Heart left ventricle (tissue), 16 donors: ENCODE measurements at regions not wholly inside any gene's neighbourhood (a gene's known extent, or its start where the extent isn't known, plus 50 kb on each side); places are given as distances from the start of the nearest gene placed in this dataset.

Experiments
- ATAC-seq, 4 donors: fragments of 200-7000 bp; cut with Tn5 transposase; one replicate each; pipeline ENCODE4 v1.9.1; 2020 to 2022; ENCODE audit warnings: moderate library complexity in 4 of 4, mild to moderate bottlenecking in 3 of 4, moderate number of reproducible peaks in 1 of 4
- DNase-seq, 5 donors: peaks; one replicate each; pipeline ENCODE4 v3.0.0-alpha.2; 2020
- H3K27ac ChIP-seq, 12 donors: fragments of 200-600 bp; sonication (generic) in 4 of 12; one replicate each; pipeline versions ENCODE4 v1.5.0 to v1.8.0; 2016 to 2022; ENCODE audit warnings: mild to moderate bottlenecking in 2 of 12
- H3K27me3 ChIP-seq, 9 donors: fragments of 200-600 bp; sonication (generic) in 2 of 9; one replicate each; pipeline versions ENCODE4 v1.5.1 to v1.8.0; 2016 to 2022; ENCODE audit warnings: mild to moderate bottlenecking in 3 of 9
- H3K36me3 ChIP-seq, 9 donors: fragments of 200-600 bp; sonication (generic) in 2 of 9; one replicate each; pipeline versions ENCODE4 v1.5.0 to v1.8.0; 2018 to 2022; ENCODE audit warnings: mild to moderate bottlenecking in 2 of 9
- H3K4me1 ChIP-seq, 12 donors: fragments of 200-600 bp; sonication (generic) in 4 of 12; one replicate each; pipeline versions ENCODE4 v1.5.0 to v1.8.0; 2016 to 2022; ENCODE audit warnings: mild to moderate bottlenecking in 3 of 12
- H3K4me3 ChIP-seq, 12 donors: fragments of 200-600 bp; sonication (generic) in 4 of 12; one replicate each; pipeline versions ENCODE4 v1.5.0 to v1.8.0; 2017 to 2022; ENCODE audit warnings: mild to moderate bottlenecking in 9 of 12, moderate library complexity in 4 of 12
- H3K9me3 ChIP-seq, 12 donors: fragments of 200-600 bp; sonication (generic) in 4 of 12; one replicate each; pipeline versions ENCODE4 v1.5.0 to v1.8.0; 2016 to 2022; ENCODE audit warnings: mild to moderate bottlenecking in 1 of 12
- CTCF ChIP-seq, 12 donors: fragments of 200-600 bp; sonication (generic) in 4 of 12; IDR thresholded peaks; one replicate each; pipeline versions ENCODE4 v1.5.0 to v1.8.0; 2018 to 2022; ENCODE audit warnings: antibody characterized with exemption in 12 of 12, mild to moderate bottlenecking in 5 of 12
- POLR2A ChIP-seq, 2 donors: fragments of 450-650 bp; IDR thresholded peaks; one replicate each; pipeline ENCODE4 v1.6.1; 2017; ENCODE audit warnings: antibody characterized with exemption in 2 of 2, mild to moderate bottlenecking in 2 of 2, moderate library complexity in 2 of 2
- WGBS, 4 donors: extraction: QIAGEN DNeasy Blood & Tissue Kit in 2 of 4; methylation state at CpG; one replicate each; pipeline versions ENCODE4 v1.1.5 to v1.1.7; 2013 to 2018; 5-methylcytosine and 5-hydroxymethylcytosine counted together
- intact Hi-C, 10 donors: fragments of 100-400 bp; cut with DNase I; formaldehyde crosslinking; loops; one replicate each; pipeline versions ENCODE4 v1.11.1 to v1.14.2; 2022
- donor health status: ischemic (EF 13 %, LVEDD 7.1; RV severe dilation, severe dysfunction).
- donor health status: healthy with polysubstance abuse.
- donor health status: DM: no; HTN: yes; CAD: no.
- donor health status: DM: no; HTN: no; CAD: no.
- donor health status: ischemic (EF 25% LVEDD 6.9; RV normal size, moderate dysfunction).
- donor health status: ischemic (EF 25% LVEDD 5.7; RV mildly dilated, moderate dysfunction).
- donor health status: healthy.
- donor health status: DM: yes; HTN: yes; CAD: no.
- donor health status: ischemic (EF 35%, LVEDD 5.7; RV mildly dilated, moderate dysfunction).
- donor health status: nonischemic (EF 11% LVEDD 7.7; RV severe dilation, severe dysfunction).
- donor health status: DM: yes; HTN: yes; CAD: no.
- donor health status: PGD.
- donor health status: ischemic (EF 29% LVEDD 5.4; RV normal size, mild dysfunction).
- donor health status: nonischemic (EF 23%, LVEDD 6.1; RV moderate dilation, normal function).

DNA sequence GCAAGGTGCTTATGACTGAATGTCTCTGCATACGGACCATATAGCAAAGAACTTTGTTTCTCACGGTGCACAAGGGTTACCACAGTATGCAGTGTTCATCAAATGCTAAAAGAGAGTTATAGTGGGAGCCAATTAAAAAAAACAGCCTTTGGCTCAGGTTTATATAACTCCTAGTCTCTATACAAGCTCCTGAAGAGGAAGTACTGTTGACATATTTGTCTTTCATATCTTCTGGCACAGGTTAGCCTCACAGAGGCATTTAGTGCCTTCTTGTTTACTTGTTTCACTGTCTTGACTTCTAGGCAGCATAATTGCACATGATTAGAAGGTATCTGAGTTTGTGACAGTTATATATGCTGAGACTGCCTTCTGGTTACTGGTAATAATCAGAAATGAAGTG is 158.8 kb upstream of the FAM47C start:
- Histone ChIP-seq H3K36me3 (no peaks in the 10 kb centered on the region), H3K27ac (no peak overlapping the region), H3K9me3 (no peaks in the 10 kb centered on the region), H3K4me1 (no peaks in the 10 kb centered on the region), H3K27me3 (peaks cover 0 to 10% (median 0%) of the 10 kb centered on the region in 9 donors), H3K4me3 (no peak overlapping the region)
- DNase-seq = no peak
- TF ChIP-seq CTCF (IDR thresholded peaks at IDR 0.05) (no peak), POLR2A (IDR thresholded peaks at IDR 0.05) (no peak)
- no peak for ATAC-seq
- intact Hi-C loops = no loop called here
- WGBS, 4 donors = 42 to 80% (median 62%) methylated on average over 2 of the region's 2 CpGs

DNA sequence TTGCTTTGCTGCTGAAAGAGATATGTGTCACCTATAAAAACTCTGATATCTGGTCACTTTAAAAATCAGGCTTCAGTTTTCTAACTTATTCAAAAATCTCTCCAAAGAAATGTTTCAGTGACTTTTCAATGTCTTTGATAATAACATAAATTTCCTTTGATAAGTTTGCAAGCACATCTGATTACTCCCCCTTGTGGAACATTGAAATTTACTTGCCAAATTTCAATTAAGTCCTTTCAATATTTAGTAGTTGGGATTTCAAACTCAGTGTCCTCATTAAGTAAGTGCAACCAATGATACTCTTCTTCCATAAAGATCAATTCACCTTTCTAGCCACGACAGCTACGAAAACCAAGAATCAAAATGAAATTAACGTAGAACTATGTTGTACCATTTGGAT is 151.3 kb upstream of the FAM47C start:
- ATAC-seq = no peak
- H3K9me3 ChIP-seq = no peaks in the 10 kb centered on the region
- no peak overlapping the region for H3K27ac ChIP-seq
- WGBS, 4 donors = 68 to 94% (median 84%) methylated on average over 3 of the region's 3 CpGs
- intact Hi-C loops = no loop called here
- no peak for DNase-seq
- H3K4me3 ChIP-seq = no peak overlapping the region
- no peaks in the 10 kb centered on the region for H3K36me3 ChIP-seq
- peaks cover 0 to 13% (median 0%) of the 10 kb centered on the region in 9 donors for H3K27me3 ChIP-seq
- TF ChIP-seq CTCF (IDR thresholded peaks at IDR 0.05) = peak in 1 of 12 donors; percentile 16
- TF ChIP-seq POLR2A (IDR thresholded peaks at IDR 0.05) = no peak
- no peaks in the 10 kb centered on the region for H3K4me1 ChIP-seq

GRCh38 chrX:36859231-36859630 is 148.9 kb upstream of the FAM47C start:
- Histone ChIP-seq H3K27me3 (peaks cover 0 to 9% (median 0%) of the 10 kb centered on the region in 9 donors), H3K27ac (no peak overlapping the region), H3K4me1 (no peaks in the 10 kb centered on the region), H3K9me3 (no peaks in the 10 kb centered on the region), H3K36me3 (no peaks in the 10 kb centered on the region), H3K4me3 (no peak overlapping the region)
- intact Hi-C loops = no loop called here
- ATAC-seq (no peak), DNase-seq (no peak)
- no peak for TF ChIP-seq POLR2A (IDR thresholded peaks at IDR 0.05)
- TF ChIP-seq CTCF (IDR thresholded peaks at IDR 0.05) = no peak
- WGBS, 4 donors = 60 to 76% (median 73%) methylated on average over 7 of the region's 7 CpGs

- ATAC-seq (no peak), DNase-seq (no peak)
- no peaks in the 10 kb centered on the region for H3K4me1 ChIP-seq
- H3K36me3 ChIP-seq = no peaks in the 10 kb centered on the region
- H3K27ac ChIP-seq = no peak overlapping the region
- peaks cover 0 to 9% (median 0%) of the 10 kb centered on the region in 9 donors for H3K27me3 ChIP-seq
- intact Hi-C loops = loop anchor here in 2 of 10 donors (10.0 kb wide), 1 partner anchor 967 kb away; no protein-coding TSS in a partner anchor
- no peak overlapping the region for H3K4me3 ChIP-seq
- H3K9me3 ChIP-seq = peaks cover 0 to 1% (median 0%) of the 10 kb centered on the region in 12 donors
- no peak for TF ChIP-seq POLR2A (IDR thresholded peaks at IDR 0.05)
- TF ChIP-seq CTCF (IDR thresholded peaks at IDR 0.05) = no peak
These were observed 146.6 kb upstream of the FAM47C start for GRCh38 chrX:36861601-36862000.
